ENCODE measurements at regions not wholly inside any gene's neighbourhood (a gene's known extent, or its start where the extent isn't known, plus 50 kb on each side); places are given as distances from the start of the nearest gene placed in this dataset.

DNA sequence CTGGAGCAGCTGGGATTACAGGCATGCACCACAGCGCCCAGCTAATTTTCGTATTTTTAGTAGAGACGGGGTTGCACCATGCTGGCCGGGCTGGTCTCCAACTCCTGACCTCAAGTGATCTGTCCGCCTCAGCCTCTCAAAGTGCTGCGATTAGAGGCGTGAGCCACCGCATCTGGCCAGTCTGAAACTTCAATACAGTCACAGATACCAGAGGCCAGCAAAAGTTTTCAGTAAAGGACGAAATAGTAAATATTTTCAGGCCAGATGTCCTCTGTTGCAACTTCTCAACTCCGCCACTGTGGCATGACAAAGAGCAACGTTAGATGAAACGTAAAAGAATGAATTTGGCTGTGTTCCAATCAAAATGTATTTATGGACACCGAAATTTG, 403.6 kb downstream of the MN1 start:
- no peak for DNase-seq

DNA sequence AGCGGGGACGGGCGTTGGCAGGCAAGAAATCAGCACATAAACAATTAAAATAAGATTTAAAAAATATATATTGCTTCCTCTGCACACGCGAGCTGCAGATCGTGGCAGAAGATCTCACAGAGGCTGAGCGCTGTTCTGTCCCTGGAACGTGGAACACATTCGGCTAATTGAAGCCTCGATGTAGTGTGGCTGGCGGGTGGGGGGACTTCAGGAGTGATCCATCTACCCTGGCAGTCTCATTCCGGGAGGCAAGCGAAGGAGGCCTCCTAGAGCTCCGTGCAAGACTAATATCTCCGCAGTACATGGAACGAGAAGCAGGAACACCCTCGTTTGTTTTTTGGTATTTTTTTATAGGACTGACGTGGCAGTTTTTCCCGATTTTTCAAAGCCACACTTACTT, 402.4 kb downstream of the MN1 start:
- peak in 32 of 56 donors; percentile 5 to 78 (median 36) for DNase-seq

DNA sequence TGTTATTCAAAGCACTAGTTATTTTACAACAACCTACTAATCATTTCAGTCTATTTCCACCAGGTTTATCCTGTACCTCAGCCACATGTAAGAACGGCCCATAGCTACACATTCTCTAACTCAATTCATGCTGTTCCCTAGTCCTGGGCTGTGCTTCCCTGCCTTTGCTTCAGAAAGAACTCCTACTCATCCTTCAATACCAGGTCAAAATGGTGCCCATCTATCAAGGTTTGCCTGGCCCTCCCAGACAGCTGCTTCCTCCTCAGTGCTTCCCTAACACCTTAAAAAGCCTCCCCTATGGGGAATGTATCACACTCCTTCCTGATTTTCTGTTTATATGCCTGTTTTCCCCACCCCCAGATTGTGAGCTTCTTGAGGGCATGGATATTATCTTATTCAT, 400.7 kb downstream of the MN1 start:
- no peak for DNase-seq

DNA sequence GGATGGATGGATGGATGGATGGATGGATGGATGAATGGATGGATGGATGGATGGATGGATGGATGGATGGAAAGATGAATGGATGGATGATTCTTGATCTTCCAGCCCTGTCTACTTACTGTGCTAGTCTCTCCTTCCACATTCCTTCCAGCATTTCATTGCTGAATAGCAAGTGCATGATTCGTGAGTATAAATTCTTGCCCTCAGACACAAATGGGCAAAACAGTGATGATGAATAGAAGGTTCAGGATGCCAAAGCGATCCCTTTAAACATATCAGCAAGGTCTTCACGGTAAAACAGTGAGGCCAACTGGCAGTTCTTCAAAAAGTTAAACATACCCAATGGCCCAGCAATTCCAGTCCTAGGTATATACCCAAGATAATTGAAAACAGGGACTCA, 400.2 kb downstream of the MN1 start:
- DNase-seq = no peak

DNA sequence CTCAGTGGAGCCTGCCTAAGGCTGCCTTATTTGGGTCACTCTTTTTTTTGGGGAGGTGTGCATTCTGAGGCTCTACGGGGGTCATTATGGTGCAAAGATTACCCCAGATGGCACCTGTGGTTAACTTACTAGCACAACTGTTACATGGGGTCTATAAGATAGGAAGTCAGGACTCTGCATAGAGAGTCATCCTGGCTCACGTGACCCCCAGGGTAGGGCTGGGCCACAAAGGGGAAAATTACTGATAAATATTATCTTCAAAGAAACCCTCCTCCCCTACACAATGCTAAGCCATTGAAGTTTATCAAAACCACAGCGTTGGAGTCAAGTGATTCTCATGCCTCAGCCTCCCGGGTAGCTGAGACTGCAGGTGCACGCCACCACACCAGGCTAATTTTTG, 397.1 kb downstream of the MN1 start:
- no peak for DNase-seq

DNA sequence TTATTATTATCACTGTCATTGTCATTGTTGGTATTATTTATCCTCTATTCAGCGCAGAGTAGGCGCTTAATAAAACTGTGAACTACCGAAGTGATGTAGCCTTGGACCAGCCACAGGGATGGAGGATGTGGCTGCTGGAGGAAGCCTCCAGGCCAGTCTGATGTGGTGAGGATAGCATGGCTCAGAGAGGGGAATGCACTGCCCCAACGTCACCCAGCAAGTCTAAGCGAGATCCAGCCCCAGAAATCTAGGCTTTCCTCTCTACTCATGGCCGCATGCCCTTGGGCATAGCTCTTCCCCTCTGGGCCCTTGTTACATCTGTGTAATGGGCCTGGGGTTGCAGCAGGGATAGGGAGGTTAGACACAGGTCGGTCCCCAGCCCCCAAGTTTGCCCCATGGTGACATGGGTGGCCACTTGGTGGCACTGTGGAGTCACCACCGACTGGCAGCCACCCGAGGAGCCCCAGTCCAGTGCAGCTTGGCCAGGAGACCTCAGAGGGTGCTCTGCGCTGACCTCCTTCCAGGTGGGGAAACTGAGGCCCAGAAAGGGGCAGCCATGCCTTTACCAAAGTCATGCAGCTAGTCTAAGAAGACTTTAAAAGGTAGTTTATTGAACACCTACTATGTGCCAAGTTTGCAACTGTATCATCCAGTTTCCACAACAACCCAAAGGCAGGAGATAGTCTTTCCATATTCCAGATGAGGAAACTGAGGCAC, 395.7 kb downstream of the MN1 start:
- DNase-seq = peak in 27 of 56 donors; percentile 2 to 68 (median 12)

DNA sequence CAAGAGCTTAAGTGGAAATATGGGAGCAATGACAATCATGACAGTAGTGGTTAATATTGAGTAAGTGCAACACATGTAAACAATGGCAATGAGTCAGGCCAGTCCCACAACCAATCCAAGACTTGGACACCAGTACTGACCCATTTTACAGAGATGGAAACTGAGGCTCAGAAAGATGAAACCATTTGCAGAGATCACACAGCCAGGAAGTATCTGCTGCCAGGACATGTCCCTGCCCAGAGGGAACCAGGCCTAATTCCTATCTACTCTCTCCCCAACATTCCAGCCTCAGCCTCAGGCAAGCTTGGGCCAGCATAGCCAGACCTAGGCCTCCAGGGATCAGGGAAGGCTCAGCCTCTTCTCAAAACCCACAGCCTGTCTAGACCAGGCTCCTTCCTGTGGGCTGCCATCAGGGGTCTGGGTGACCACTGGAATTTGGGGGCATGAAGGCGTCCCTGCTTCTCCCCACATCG, 395.1 kb downstream of the MN1 start:
- DNase-seq = no peak

DNA sequence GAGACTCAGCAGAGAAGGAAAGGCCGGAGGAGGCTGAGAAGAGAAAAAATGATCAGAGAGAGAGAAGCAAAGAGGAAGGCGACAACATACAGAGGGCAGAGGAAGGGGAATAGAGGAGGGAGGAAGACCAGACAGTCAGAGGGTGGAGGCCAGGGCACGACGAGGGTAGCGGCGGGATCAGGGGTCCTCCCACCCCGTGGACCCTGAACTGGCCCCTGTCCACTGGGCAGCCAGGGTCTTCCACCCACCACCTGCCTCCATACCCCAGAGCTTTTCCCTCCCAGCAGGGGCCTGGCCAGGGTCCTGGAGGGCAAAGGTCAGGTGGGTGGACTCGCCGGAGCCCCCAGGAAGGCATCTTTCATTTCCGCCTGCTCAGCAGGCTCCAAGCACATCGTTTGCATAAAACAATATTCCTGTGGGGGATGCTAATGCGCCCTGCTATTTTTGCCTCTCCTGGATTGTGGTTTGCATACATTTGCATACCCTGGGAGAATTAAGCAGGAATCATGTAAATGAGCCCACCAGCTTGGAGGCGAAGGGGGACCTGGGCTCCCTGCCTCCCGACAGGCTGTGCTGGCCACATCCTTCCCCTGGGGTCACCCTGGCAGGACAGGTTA, 394.1 kb downstream of the MN1 start:
- peak in 5 of 56 donors; percentile 6 to 33 (median 21) for DNase-seq

DNA sequence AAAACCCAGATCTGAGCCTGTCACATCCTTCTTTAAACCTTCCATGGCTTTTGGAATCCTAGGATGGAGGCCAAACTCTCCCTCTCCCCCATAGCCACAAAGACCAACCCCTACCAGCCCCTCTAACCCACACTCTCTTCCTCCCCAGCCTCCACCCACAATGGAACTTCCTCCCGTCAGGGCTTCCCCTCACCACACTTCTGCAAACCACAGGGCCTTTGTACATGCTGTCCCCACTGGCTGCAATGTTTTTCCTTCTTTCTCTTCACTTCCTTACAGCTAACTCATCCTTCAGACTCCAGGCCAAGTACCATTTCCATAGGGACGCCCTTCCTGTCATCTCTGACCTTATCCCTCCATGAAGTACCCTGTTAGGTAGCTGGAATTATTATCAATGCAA, 393.5 kb downstream of the MN1 start:
- DNase-seq = no peak

DNA sequence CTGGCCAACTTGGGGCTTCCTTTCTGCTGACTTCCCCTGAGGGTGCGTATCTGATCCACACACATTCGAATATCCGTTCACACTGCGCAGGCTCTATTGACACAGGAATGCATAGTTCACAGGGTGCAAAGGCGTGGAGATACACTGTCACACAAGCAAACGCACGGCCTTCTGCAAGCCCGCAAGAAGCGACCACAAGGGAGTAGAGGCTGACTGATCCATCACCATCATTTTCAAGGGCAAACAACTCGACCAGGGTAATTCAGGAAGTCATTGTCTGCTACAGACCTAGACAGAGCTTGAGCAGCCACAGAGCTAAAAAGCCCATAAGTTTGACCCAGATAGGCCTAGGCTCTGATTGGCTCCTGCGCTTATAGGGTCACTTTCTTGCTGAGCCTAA, 392.3 kb downstream of the MN1 start:
- DNase-seq = no peak

DNA sequence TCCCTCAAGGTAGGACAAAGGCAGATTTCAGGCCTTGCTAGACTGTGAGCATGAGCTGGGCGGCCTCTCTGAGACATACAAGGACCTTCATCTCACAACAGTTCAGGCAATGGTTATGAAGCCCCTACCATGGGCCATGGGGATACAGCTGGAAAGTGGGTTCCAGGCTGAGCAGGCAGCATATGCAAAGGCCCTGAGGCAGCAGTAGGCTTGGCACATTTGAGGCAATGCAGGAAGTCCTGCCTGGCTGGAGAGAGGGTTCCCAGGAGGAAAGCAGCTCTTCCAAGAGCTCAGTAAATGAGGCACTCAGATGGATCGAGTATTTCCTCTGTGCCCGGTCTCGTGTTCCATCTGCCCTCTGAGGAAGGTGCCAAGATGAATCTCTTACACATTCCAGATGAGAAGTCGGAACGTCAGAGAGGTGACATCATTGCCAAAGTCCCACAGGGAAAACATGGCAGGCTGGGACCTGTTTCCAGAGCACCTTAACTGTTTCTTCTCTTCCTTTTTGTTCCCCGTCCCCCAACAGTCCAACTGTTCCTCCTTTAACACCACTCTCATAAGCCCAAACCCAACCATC, 388.6 kb downstream of the MN1 start:
- DNase-seq = no peak

DNA sequence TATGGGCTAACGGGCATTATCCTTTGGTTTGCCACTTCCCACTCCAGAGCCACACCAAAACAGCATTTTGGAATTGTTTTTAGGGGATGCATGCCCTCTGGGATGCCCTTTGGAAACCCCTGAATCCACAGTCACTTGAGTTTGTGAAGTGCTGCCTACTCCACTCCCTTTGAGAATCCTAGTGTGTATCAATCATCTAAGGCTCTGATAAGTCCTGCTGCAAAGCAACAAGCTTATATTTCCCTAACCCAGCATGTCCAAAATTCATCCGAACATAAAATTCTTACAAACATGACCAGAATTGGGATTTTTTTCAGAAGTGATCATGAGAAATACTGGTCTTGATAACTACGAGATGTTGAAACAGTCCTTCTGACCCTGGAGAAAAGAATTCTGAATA, 387.9 kb downstream of the MN1 start:
- no peak for DNase-seq

DNA sequence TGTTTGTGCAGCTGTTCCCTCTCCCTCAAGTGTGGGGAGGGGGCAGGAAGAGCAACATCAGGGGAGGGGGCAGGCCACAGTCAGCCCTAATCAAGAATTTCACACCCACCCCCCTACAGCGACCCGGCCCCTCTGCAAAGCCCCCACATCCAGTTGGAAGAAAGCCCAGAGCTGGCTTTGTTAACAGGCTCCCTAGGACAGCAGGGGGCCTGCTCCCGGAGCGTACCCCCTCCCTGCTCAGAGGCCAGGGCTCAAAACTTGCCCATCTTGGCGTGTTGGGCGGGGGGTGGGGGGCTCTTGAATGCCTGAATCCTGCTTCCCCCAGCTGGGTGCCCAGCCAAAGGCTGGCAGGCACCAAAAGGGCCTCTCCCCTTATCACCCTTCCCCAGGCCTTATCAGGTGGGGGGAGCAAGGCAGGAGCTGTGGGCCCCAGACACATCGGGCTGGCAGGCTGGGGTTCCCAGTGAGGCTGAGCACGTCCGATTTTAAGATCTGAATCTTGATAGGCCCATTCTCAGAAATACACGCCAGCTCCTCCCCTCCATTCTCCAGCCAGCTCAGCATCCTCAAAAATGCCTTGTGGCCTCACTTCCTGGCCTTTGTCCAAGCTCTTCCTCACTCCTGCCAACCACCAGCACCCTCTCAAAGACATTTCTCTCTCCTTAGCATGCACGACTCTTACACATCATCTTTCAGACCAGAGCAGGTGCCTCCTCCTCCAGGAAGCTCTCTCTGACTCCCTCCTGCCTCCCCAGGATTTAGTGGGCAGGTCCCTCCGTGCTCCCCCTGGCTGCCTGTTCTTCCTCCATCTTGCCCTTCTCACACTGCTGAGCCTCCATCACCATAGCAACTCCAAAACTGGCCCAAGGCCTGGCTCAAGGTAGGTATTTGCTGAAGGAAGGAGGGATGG, 384.8 kb downstream of the MN1 start:
- DNase-seq = no peak

DNA sequence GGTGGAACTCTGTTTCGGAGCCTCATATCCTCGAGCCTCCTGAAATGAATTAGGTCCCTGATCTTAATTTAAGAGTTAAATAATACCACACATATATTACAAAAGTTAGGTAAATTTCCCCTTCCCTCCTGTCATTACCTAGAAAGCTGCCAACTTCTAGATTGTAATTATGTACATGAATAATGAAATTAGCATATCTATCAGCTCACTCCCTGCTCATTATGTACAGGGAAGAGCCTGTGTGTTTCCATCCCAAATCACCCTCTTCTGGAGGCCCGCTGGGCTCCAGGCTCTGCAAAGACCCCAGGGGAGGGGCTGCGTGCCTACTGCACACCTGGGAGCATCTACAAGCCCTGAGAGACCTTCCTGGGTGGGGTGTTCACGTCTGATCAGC, 384.1 kb downstream of the MN1 start:
- DNase-seq = no peak

DNA sequence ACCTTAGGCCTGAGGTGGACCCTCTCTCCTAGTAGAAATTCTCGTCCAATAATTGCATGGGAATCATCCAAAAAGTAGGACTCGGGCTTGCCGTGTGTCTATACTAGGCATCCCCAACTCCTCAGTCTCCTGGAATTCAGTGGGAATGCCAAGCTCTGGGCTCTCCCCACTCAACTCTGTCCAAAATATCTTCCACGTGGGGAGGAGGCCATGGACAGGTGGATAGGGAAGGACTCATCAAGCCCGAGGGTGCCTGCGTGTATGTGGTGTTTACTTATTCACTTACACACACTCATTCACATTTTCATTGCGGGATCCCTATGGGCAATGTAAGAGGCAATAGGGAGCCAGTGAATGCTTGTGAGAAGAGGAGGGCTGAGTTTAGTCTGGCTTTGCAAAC, 383.3 kb downstream of the MN1 start:
- no peak for DNase-seq

DNA sequence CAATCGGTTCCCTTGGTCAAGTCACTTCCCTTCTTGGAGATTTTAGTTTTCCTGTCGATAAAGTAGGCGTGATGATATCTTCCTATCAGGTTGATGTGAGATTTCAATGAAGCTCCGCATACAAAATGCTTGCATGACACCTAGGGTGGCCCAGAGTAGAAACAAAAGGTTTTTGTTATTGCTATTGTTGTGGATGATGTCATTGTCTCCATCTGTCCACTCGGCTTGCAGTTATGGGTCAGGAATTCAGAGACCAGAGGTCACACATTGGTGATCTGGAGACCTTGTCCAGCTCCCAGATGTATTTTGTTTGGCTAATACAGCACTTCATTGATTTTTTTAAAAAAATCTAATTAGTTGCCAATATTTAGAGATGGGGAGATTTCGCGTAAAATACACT, 382.1 kb downstream of the MN1 start:
- peak in 2 of 56 donors; percentile 7 to 19 for DNase-seq

DNA sequence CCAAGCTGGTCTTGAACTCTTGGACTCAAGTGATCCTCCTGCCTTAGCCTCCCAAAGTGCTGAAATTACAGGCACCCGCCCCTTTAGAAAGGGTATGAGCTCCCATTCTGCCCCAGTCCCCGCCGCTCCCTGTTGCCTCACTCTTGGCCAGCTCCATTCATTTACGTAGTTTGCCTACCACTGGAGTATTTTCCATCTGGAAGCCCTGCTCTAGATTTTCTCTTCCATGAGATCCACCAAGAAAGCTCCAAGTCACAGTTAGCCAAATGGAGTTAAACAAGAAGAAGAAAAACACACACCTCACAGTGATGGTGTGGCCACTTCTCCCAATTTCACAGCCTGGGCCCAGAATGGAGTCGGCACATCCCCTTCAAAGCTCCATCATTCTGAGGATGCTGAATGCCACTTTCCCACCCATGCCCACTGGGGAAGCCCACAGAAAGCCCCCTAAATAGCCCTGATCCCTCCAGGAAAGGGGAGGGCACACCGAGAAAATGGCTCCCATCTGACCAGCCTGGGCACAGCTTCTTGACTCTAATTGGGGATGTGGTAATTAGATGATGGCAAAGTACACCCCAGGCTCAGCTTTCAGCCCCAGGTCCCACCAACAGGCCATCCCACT, 381.2 kb downstream of the MN1 start:
- DNase-seq = no peak

DNA sequence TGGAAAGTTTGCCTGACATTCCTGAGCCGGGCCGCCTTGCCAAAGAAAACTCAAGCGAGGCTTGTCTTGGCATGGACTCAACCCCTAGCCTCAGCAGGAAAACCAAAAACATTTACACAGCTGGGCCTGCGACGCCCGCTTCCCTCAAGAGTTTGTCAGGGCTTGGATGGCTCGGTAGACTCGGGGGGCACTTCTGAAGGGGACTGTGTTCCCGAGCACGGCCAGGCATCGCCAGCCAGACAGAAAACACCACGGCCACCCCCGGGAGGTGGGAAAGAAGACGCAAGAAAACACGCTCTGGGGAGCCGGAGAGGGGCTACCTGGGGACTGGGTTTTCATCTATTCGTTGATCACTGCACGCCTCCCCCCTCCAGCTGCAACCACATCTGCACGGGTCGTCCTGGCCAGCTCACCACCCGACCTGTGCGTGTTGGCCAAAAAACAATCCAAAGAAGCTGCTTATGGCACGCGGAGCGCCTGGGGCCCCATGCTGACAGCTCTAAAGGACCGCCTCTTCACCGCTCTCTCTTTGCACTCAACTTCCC, 380.7 kb downstream of the MN1 start:
- DNase-seq = peak in 13 of 56 donors; percentile 3 to 60 (median 13)

DNA sequence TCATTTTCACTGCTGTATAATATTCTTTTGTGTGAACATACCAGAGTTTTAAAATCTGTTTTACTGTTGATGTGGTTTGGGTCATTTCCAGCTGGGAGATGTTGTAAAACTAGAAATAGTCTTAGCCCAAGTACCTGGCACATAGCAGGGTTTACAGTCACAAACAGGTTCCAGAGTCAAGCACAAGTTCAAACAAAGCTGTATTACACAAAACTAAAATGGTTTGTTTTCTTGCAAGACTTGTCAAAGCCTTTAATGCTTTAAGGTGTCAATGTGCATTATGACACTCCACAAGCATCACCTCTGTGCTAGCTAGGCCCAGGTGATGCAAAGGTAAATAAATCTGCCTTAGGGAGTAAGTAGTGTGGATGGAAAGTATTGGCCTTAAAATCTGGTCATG, 379.1 kb downstream of the MN1 start:
- DNase-seq = no peak

DNA sequence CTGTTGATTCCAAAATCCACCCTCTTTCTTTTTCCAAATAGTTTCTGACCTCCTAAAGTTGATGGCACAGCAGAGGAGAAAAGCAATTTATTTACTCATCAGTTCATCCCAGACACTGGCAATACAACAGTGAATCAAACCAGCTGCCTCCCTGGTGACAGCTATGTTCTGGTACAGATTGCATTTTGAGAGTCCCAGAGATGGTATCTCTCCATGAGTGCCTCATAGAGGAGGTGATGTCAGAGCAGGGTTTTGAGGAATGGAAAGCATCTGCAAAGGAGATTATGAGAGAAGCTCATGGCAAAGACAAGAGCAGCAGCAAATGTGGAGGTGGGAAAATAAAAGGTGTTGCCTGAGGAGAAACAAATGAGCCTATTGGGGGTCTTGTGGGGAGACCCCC, 377.2 kb downstream of the MN1 start:
- no peak for DNase-seq

DNA sequence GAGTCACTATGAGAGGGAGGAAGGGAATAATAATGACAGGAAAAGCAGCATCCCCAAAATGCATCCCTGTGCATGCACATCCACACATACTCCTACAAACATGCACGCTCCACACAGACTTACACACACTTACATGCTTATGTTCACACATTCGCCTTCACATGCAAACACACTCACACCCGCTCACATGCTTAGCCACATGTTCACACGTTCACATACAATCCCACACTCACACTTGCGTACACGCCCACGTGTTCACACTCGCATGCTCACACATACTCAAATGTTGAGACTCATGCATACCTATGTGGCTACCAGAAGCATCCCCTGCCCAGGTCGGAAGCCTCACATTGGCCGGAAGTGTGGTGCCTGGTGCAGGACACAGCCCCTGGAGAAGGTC, 372.1 kb downstream of the MN1 start:
- no peak for DNase-seq

Data from nucleus accumbens (tissue), 56 donors.